ENCODE measurements at regions not wholly inside any gene's neighbourhood (a gene's known extent, or its start where the extent isn't known, plus 50 kb on each side); places are given as distances from the start of the nearest gene placed in this dataset.

- no peak for TF ChIP-seq CTCF (IDR thresholded peaks at IDR 0.05)
- TF ChIP-seq POLR2A (IDR thresholded peaks at IDR 0.05): no peak
These were observed 174.6 kb upstream of the SVIL start for GRCh38 chr10:29809383-29809782.
